NT2/D1 (cell line): ENCODE measurements at regions not wholly inside any gene's neighbourhood (a gene's known extent, or its start where the extent isn't known, plus 50 kb on each side); places are given as distances from the start of the nearest gene placed in this dataset.

Source experiments
- DNase-seq: peaks from one replicate; pipeline ENCODE4 v3.0.0-alpha.2; 2011; ENCODE audit warnings: low read depth, low spot score
- H3K27me3 ChIP-seq: 2 replicates; pipeline ENCODE4 v1.6.0; 2011; ENCODE audit warnings: mild to moderate bottlenecking; ENCODE audit not compliant: insufficient read length, insufficient read depth
- H3K36me3 ChIP-seq: 2 replicates; pipeline ENCODE4 v1.6.1; 2011; ENCODE audit warnings: mild to moderate bottlenecking, low read length, mixed read lengths; ENCODE audit not compliant: insufficient read depth, insufficient read length
- H3K4me1 ChIP-seq: 2 replicates; pipeline ENCODE4 v1.5.1; 2011; ENCODE audit not compliant: insufficient read depth, insufficient read length
- H3K4me3 ChIP-seq: 2 replicates; pipeline ENCODE4 v1.5.1; 2011; ENCODE audit warnings: low read depth; ENCODE audit not compliant: insufficient read length
- H3K9ac ChIP-seq: 2 replicates; pipeline ENCODE4 v1.6.0; 2011; ENCODE audit warnings: low read depth; ENCODE audit not compliant: insufficient read length
- H3K9me3 ChIP-seq: 2 replicates; pipeline ENCODE4 v1.5.1; 2011; ENCODE audit warnings: mild to moderate bottlenecking, low read length; ENCODE audit not compliant: insufficient read depth
- SUZ12 ChIP-seq: IDR thresholded peaks from 2 replicates; pipeline ENCODE4 v1.6.1; 2011; ENCODE audit not compliant: insufficient read length, insufficient read depth; ENCODE audit errors: extremely low read depth
- YY1 ChIP-seq: IDR thresholded peaks from 2 replicates; pipeline ENCODE4 v1.6.1; 2011; ENCODE audit not compliant: insufficient read length, insufficient read depth
- ZNF274 ChIP-seq: IDR thresholded peaks from 2 replicates; pipeline ENCODE4 v1.6.1; 2011; ENCODE audit warnings: mild to moderate bottlenecking, low read depth, low read length

GRCh38 chr9:119443179-119443578 lies 73.9 kb upstream of the BRINP1 start:
- Histone ChIP-seq H3K9me3 (no peaks in the 10 kb centered on the region), H3K36me3 (no peaks in the 10 kb centered on the region), H3K4me1 (peaks cover 3% of the 10 kb centered on the region), H3K27me3 (no peaks in the 10 kb centered on the region), H3K9ac (no peak overlapping the region), H3K4me3 (no peak overlapping the region)
- TF ChIP-seq ZNF274, result no peak
- no peak for TF ChIP-seq YY1
- TF ChIP-seq SUZ12, result no peak
- no peak for DNase-seq

- Histone ChIP-seq H3K9me3 (no peaks in the 10 kb centered on the region), H3K4me1 (peaks cover 3% of the 10 kb centered on the region), H3K9ac (no peak overlapping the region), H3K36me3 (no peaks in the 10 kb centered on the region), H3K4me3 (no peak overlapping the region), H3K27me3 (no peaks in the 10 kb centered on the region)
- TF ChIP-seq SUZ12 (no peak), YY1 (no peak), ZNF274 (no peak)
- no peak for DNase-seq
Observed at GRCh38 chr9:119441832-119442231, 72.6 kb upstream of the BRINP1 start.

GRCh38 chr9:119441338-119441737 lies 72.1 kb upstream of the BRINP1 start:
- no peaks in the 10 kb centered on the region for H3K27me3 ChIP-seq
- no peak overlapping the region for H3K9ac ChIP-seq
- no peaks in the 10 kb centered on the region for H3K36me3 ChIP-seq
- TF ChIP-seq SUZ12, result no peak
- no peak for TF ChIP-seq YY1
- no peak for TF ChIP-seq ZNF274
- peak; percentile 40 for DNase-seq
- H3K9me3 ChIP-seq, result no peaks in the 10 kb centered on the region
- peaks cover 3% of the 10 kb centered on the region for H3K4me1 ChIP-seq
- no peak overlapping the region for H3K4me3 ChIP-seq

- Histone ChIP-seq H3K4me3 (no peak overlapping the region), H3K9ac (no peak overlapping the region), H3K9me3 (no peaks in the 10 kb centered on the region), H3K4me1 (peaks cover 3% of the 10 kb centered on the region), H3K27me3 (no peaks in the 10 kb centered on the region), H3K36me3 (no peaks in the 10 kb centered on the region)
- TF ChIP-seq ZNF274 (no peak), SUZ12 (no peak), YY1 (no peak)
- no peak for DNase-seq
Observed at GRCh38 chr9:119436261-119436660, 67.0 kb upstream of the BRINP1 start.

GRCh38 chr9:119435076-119435475 lies 65.8 kb upstream of the BRINP1 start:
- Histone ChIP-seq H3K4me3 (no peak overlapping the region), H3K27me3 (no peaks in the 10 kb centered on the region), H3K9ac (no peak overlapping the region), H3K4me1 (no peaks in the 10 kb centered on the region), H3K9me3 (no peaks in the 10 kb centered on the region), H3K36me3 (no peaks in the 10 kb centered on the region)
- TF ChIP-seq SUZ12, result no peak
- TF ChIP-seq ZNF274, result no peak
- no peak for TF ChIP-seq YY1
- no peak for DNase-seq

- Histone ChIP-seq H3K36me3 (no peaks in the 10 kb centered on the region), H3K27me3 (no peaks in the 10 kb centered on the region), H3K4me1 (no peaks in the 10 kb centered on the region), H3K9ac (no peak overlapping the region), H3K4me3 (no peak overlapping the region), H3K9me3 (no peaks in the 10 kb centered on the region)
- TF ChIP-seq ZNF274, result no peak
- TF ChIP-seq SUZ12, result no peak
- no peak for TF ChIP-seq YY1
- DNase-seq, result no peak
Observed at GRCh38 chr9:119432428-119432827, 63.2 kb upstream of the BRINP1 start.

GRCh38 chr9:119429302-119429701 lies 60.1 kb upstream of the BRINP1 start:
- no peak for DNase-seq
- H3K4me3 ChIP-seq, result no peak overlapping the region
- no peaks in the 10 kb centered on the region for H3K27me3 ChIP-seq
- no peak overlapping the region for H3K9ac ChIP-seq
- no peaks in the 10 kb centered on the region for H3K4me1 ChIP-seq
- H3K9me3 ChIP-seq, result no peaks in the 10 kb centered on the region
- no peaks in the 10 kb centered on the region for H3K36me3 ChIP-seq
- TF ChIP-seq ZNF274 (no peak), SUZ12 (no peak), YY1 (no peak)

GRCh38 chr9:119420231-119420630 lies 51.0 kb upstream of the BRINP1 start:
- DNase-seq, result no peak
- Histone ChIP-seq H3K4me1 (no peaks in the 10 kb centered on the region), H3K9ac (no peak overlapping the region), H3K9me3 (no peaks in the 10 kb centered on the region), H3K36me3 (no peaks in the 10 kb centered on the region), H3K27me3 (no peaks in the 10 kb centered on the region), H3K4me3 (no peak overlapping the region)
- TF ChIP-seq YY1, result no peak
- no peak for TF ChIP-seq ZNF274
- no peak for TF ChIP-seq SUZ12
